Endothelial cell of umbilical vein (primary cell): ENCODE measurements at regions not wholly inside any gene's neighbourhood (a gene's known extent, or its start where the extent isn't known, plus 50 kb on each side); places are given as distances from the start of the nearest gene placed in this dataset.

Experiments used
- BruUV-seq: library from RNA; stranded (reverse); fragments of 400-500 nt; replicated peaks from 2 replicates; lab custom pipeline; 2021; lab: Mats Ljungman, UMichigan
- CTCF ChIA-PET: fragments of 300-600, 350-600 bp; sonication (Branson Sonifier 250); formaldehyde crosslinking; loops from one replicate; lab custom pipeline; 2021; ENCODE audit warnings: antibody characterized with exemption, inconsistent platforms; lab: Charles Lee
- POLR2A ChIA-PET: fragments of 300-600, 350-600 bp; sonication (Branson Sonifier 250); formaldehyde crosslinking; loops from one replicate; lab custom pipeline; 2021; ENCODE audit warnings: antibody characterized with exemption, inconsistent platforms; lab: Charles Lee
- DNase-seq: peaks from one replicate; pipeline ENCODE4 v3.0.0-alpha.2; 2011; ENCODE audit warnings: low read depth, low spot score
- FAIRE-seq: peaks from 2 replicates; lab custom pipeline; 2011; peaks lifted over from hg19 to GRCh38; lab: Jason Lieb, UNC
- H2AFZ ChIP-seq: 2 replicates; pipeline ENCODE4 v1.6.0; 2012; ENCODE audit warnings: low read depth, low read length, control low read depth, inconsistent platforms
- H3K27ac ChIP-seq: 2 replicates; pipeline ENCODE4 v1.5.1; 2011; ENCODE audit warnings: low read depth, mild to moderate bottlenecking, control low read depth, low read length, moderate library complexity; ENCODE audit not compliant: insufficient read depth
- H3K27me3 ChIP-seq, 2 experiments: 2 replicates each; pipeline versions ENCODE4 v1.6.0 to v1.6.1; 2011; ENCODE audit warnings: low read length in 2 of 2, mixed read lengths in 1 of 2; ENCODE audit not compliant: control insufficient read depth in 2 of 2, insufficient read depth in 2 of 2
- H3K36me3 ChIP-seq, 2 experiments: 2 replicates in 1 of 2; 3 replicates in 1 of 2; pipeline ENCODE4 v1.5.1; 2011; ENCODE audit warnings: low read length in 2 of 2, mild to moderate bottlenecking in 1 of 2, moderate library complexity in 1 of 2; ENCODE audit not compliant: control insufficient read depth in 2 of 2, insufficient read depth in 2 of 2; ENCODE audit errors: extremely low read depth in 1 of 2
- H3K4me1 ChIP-seq: 3 replicates; pipeline ENCODE4 v1.5.1; 2011; ENCODE audit warnings: mild to moderate bottlenecking, low read length; ENCODE audit not compliant: control insufficient read depth, insufficient read depth; ENCODE audit errors: extremely low read depth
- H3K4me2 ChIP-seq: 2 replicates; pipeline ENCODE4 v1.6.1; 2011; ENCODE audit warnings: low read length, control low read depth, mixed read lengths; ENCODE audit not compliant: insufficient read depth
- H3K4me3 ChIP-seq, 3 experiments: fragments of 200-600 bp in 1 of 3; sonication (generic), shearing (Covaris generic) in 1 of 3; replicated peaks in 1 of 3; 2 replicates each; pipeline ENCODE4 v1.5.1; 2011 to 2016; ENCODE audit warnings: control low read depth in 3 of 3, low read length in 3 of 3, mild to moderate bottlenecking in 2 of 3, inconsistent platforms in 1 of 3, low read depth in 1 of 3, moderate library complexity in 1 of 3; ENCODE audit not compliant: insufficient read depth in 1 of 3
- H3K79me2 ChIP-seq: 2 replicates; pipeline ENCODE4 v1.6.0; 2012; ENCODE audit warnings: low read length, inconsistent platforms; ENCODE audit not compliant: control insufficient read depth, insufficient read depth
- H3K9ac ChIP-seq: replicated peaks from 2 replicates; pipeline ENCODE3; 2011; ENCODE audit warnings: low read length, control low read depth; ENCODE audit not compliant: insufficient read depth; ENCODE audit errors: extremely low read depth
- H3K9me1 ChIP-seq: replicated peaks from 3 replicates; pipeline ENCODE4 v1.6.0; 2011; ENCODE audit warnings: mild to moderate bottlenecking, low read length; ENCODE audit not compliant: control insufficient read depth, insufficient read depth; ENCODE audit errors: extremely low read depth
- H3K9me3 ChIP-seq: replicated peaks from 2 replicates; pipeline ENCODE4 v1.5.1; 2012; ENCODE audit warnings: low read length, inconsistent platforms; ENCODE audit not compliant: control insufficient read depth, insufficient read depth
- H4K20me1 ChIP-seq: replicated peaks from 2 replicates; pipeline ENCODE3; 2011; ENCODE audit warnings: mild to moderate bottlenecking, low read length; ENCODE audit not compliant: control insufficient read depth, insufficient read depth; ENCODE audit errors: extremely low read depth
- EZH2 ChIP-seq: IDR thresholded peaks from 2 replicates; pipeline ENCODE4 v1.6.1; 2012; ENCODE audit warnings: borderline replicate concordance, low read depth, mild to moderate bottlenecking, moderate library complexity, low read length, inconsistent platforms; ENCODE audit not compliant: severe bottlenecking
- FOS ChIP-seq: IDR thresholded peaks from 2 replicates; pipeline ENCODE4 v1.6.1; 2011; ENCODE audit warnings: mild to moderate bottlenecking, low read length, moderate library complexity, borderline replicate concordance; ENCODE audit not compliant: insufficient read depth
- GATA2 ChIP-seq: IDR thresholded peaks from 2 replicates; pipeline ENCODE4 v1.7.0; 2011; ENCODE audit warnings: low read depth, mild to moderate bottlenecking, moderate library complexity, mixed read lengths, low read length; ENCODE audit not compliant: insufficient read length, insufficient read depth
- JUN ChIP-seq: IDR thresholded peaks from 2 replicates; pipeline ENCODE4 v1.6.1; 2011; ENCODE audit warnings: borderline replicate concordance, low read depth; ENCODE audit not compliant: insufficient read length, insufficient read depth
- MYC ChIP-seq: IDR thresholded peaks from one replicate; pipeline ENCODE4 v1.6.1; 2011; ENCODE audit warnings: mild to moderate bottlenecking, low read depth, low read length
- POLR2A ChIP-seq: IDR thresholded peaks from 2 replicates; pipeline ENCODE4 v1.6.1; 2012; ENCODE audit warnings: low read depth, mild to moderate bottlenecking, control low read depth, low read length
- POLR2AphosphoS5 ChIP-seq: IDR thresholded peaks from 2 replicates; pipeline ENCODE4 v1.6.1; 2012; ENCODE audit warnings: low read depth, mild to moderate bottlenecking, control low read depth, low read length, moderate library complexity; ENCODE audit not compliant: insufficient read depth
- dilution Hi-C: fragments of 300-500 bp; cut with MboI; formaldehyde crosslinking; loops from one replicate; pipeline ENCODE4 v1.15.0; 2019; ENCODE audit warnings: low sequenced_read_pairs; ENCODE audit not compliant: extremely low pct_ligation_motif_present
- intact Hi-C: fragments of 100-400 bp; cut with micrococcal nuclease; formaldehyde crosslinking; loops from one replicate; pipeline ENCODE4 v1.10.0; 2022
- TF ChIP-seq, protein P1 (sequence below): IDR thresholded peaks from 2 replicates; pipeline ENCODE4 v1.6.1; 2011; ENCODE audit not compliant: insufficient read depth, insufficient read length
- TF ChIP-seq, protein P2 (sequence below), 2 donors: IDR thresholded peaks; 1 replicate in 1 of 2; 2 replicates in 1 of 2; pipeline ENCODE4 v1.5.1; 2011; ENCODE audit warnings: low read length in 2 of 2, mild to moderate bottlenecking in 2 of 2, moderate library complexity in 2 of 2, control low read depth in 1 of 2, inconsistent platforms in 1 of 2, low read depth in 1 of 2; ENCODE audit not compliant: insufficient read depth in 1 of 2; ENCODE audit errors: extremely low read depth in 1 of 2

DNA sequence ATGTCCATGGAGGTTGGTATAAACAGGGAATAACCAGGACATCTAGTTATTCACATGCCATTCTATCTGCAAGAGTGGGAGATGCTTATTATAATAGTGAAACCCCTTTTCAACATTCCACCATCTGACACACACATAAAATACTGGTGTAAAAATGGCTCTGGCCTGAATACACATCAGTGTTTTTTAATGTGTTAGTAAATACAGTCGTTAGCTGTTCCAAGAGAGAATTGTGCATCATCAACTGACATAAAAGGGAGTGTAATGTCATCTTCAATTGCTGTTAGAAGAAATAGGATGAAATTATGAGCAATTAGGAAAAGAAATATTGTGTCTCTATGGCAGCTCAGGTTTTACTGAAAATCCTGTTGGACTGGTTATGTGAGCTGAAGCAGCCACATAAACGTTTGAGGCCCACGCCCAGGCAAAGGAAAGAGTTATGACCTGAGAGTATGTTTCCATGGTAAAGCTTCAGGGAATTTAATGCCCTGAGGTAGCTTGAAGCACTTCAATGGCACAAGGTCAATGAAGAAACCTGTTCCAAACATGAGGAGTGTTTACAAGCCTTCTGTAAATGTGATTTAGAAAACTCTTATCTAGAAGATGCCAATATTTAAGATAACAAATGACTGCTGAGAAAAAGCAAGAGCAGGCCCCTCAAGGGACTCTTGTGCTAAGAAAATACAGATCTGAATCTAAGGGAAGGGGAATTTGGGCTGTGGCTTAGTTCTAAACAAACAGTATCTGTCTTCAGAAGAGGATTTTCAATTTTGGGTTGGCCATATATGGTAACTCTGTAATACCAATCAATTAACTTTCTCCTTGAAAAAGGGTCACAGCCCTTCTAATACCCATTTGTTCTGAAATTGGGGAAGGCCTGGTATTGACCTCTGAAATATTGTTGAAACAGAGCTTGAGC is 384.3 kb downstream of the SEC16B start:
- Histone ChIP-seq H3K4me2 (no peak overlapping the region), H3K79me2 (no peaks in the 10 kb centered on the region), H3K9me3 (no peaks in the 10 kb centered on the region), H3K27me3 (no peaks in the 10 kb centered on the region), H3K4me1 (no peaks in the 10 kb centered on the region), H3K9me1 (no peaks in the 10 kb centered on the region), H3K36me3 (no peaks in the 10 kb centered on the region), H3K27ac (no peak overlapping the region), H3K9ac (no peak overlapping the region), H3K4me3 (no peak overlapping the region), H4K20me1 (no peaks in the 10 kb centered on the region), H2AFZ (no peak overlapping the region)
- FAIRE-seq (no peak), DNase-seq (no peak)
- TF ChIP-seq FOS: no peak
- TF ChIP-seq GATA2: no peak
- TF ChIP-seq JUN: no peak
- TF ChIP-seq, protein P1, sequence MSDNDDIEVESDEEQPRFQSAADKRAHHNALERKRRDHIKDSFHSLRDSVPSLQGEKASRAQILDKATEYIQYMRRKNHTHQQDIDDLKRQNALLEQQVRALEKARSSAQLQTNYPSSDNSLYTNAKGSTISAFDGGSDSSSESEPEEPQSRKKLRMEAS: no peak
- intact Hi-C loops: no loop called here
- dilution Hi-C loops: no loop called here
- ChIA-PET CTCF (interaction anchor here (1.3 kb wide), 1 partner anchor 16 kb away, joined by 4 read pairs; no protein-coding TSS in a partner anchor), POLR2A (no interaction called here)
- BruUV-seq: no TSS peak

DNA sequence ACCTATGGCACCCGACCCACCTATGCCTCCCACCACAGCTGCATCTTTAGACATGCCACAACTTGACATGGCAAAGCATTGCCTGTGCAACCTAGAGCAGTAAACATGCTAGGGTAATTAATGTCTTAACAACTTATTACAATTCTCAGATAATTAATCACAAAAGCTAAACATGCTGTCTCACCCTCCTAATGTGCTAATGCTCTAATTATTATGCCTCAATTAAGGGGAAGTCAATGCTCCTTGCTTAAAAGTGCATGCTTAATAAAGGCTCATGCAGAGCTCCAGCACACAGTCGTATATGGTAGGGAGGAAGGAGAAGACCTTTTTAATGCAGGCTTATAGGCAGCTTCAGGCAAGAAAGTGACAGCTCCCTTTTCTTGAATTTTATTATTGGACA is 396.0 kb downstream of the SEC16B start:
- Histone ChIP-seq H3K9me1 (no peaks in the 10 kb centered on the region), H3K36me3 (no peaks in the 10 kb centered on the region), H2AFZ (no peak overlapping the region), H3K27me3 (no peaks in the 10 kb centered on the region), H3K9ac (no peak overlapping the region), H3K27ac (no peak overlapping the region), H3K4me1 (no peaks in the 10 kb centered on the region), H4K20me1 (no peaks in the 10 kb centered on the region), H3K4me2 (no peak overlapping the region), H3K4me3 (no peak overlapping the region), H3K79me2 (no peaks in the 10 kb centered on the region), H3K9me3 (no peaks in the 10 kb centered on the region)
- no peak for DNase-seq
- TF ChIP-seq, protein P2, sequence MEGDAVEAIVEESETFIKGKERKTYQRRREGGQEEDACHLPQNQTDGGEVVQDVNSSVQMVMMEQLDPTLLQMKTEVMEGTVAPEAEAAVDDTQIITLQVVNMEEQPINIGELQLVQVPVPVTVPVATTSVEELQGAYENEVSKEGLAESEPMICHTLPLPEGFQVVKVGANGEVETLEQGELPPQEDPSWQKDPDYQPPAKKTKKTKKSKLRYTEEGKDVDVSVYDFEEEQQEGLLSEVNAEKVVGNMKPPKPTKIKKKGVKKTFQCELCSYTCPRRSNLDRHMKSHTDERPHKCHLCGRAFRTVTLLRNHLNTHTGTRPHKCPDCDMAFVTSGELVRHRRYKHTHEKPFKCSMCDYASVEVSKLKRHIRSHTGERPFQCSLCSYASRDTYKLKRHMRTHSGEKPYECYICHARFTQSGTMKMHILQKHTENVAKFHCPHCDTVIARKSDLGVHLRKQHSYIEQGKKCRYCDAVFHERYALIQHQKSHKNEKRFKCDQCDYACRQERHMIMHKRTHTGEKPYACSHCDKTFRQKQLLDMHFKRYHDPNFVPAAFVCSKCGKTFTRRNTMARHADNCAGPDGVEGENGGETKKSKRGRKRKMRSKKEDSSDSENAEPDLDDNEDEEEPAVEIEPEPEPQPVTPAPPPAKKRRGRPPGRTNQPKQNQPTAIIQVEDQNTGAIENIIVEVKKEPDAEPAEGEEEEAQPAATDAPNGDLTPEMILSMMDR (IDR thresholded peaks at IDR 0.05; ENCODE audit: extremely low read depth in 1 of 2, insufficient read depth in 1 of 2, low read depth in 1 of 2, low read length in 2 of 2): no peak
- TF ChIP-seq MYC: no peak
- no peak for TF ChIP-seq JUN
- TF ChIP-seq FOS: no peak
- TF ChIP-seq EZH2: no peak
- TF ChIP-seq POLR2A: no peak
- no peak for TF ChIP-seq POLR2AphosphoS5
- TF ChIP-seq GATA2: no peak
- TF ChIP-seq, protein P1: no peak
- dilution Hi-C loops: no loop called here
- no TSS peak for BruUV-seq
- intact Hi-C loops: no loop called here
- POLR2A ChIA-PET: no interaction called here
- no peak for FAIRE-seq
- CTCF ChIA-PET: no interaction called here
